H9 (cell line): ENCODE measurements at regions not wholly inside any gene's neighbourhood (a gene's known extent, or its start where the extent isn't known, plus 50 kb on each side); places are given as distances from the start of the nearest gene placed in this dataset.

ENCODE experiments used
- DNase-seq: peaks from one replicate; pipeline ENCODE4 v3.0.0-alpha.2; 2017
- H2AFZ ChIP-seq: one replicate; pipeline ENCODE4 v1.6.1; 2013; ENCODE audit warnings: mild to moderate bottlenecking, low read length, control low read depth, moderate library complexity
- H2AK5ac ChIP-seq: 2 replicates; pipeline ENCODE4 v1.6.1; 2013; ENCODE audit warnings: low read length, control low read depth, mixed read lengths; ENCODE audit not compliant: insufficient read length
- H2BK120ac ChIP-seq: one replicate; pipeline ENCODE4 v1.6.1; 2013; ENCODE audit warnings: low read depth, mild to moderate bottlenecking, low read length, control low read depth, inconsistent platforms; ENCODE audit not compliant: poor library complexity, severe bottlenecking
- H2BK12ac ChIP-seq: 2 replicates; pipeline ENCODE4 v1.6.1; 2013; ENCODE audit warnings: low read length, control low read depth, mixed read lengths, low read depth; ENCODE audit not compliant: insufficient read length
- H2BK15ac ChIP-seq: 2 replicates; pipeline ENCODE4 v1.6.1; 2013; ENCODE audit warnings: low read depth, low read length, control low read depth
- H2BK20ac ChIP-seq: one replicate; pipeline ENCODE4 v1.6.1; 2013; ENCODE audit warnings: low read depth, mild to moderate bottlenecking, low read length, control low read depth, inconsistent platforms; ENCODE audit not compliant: poor library complexity, severe bottlenecking
- H2BK5ac ChIP-seq: 2 replicates; pipeline ENCODE4 v1.6.1; 2013; ENCODE audit warnings: low read length, control low read depth, mixed read lengths; ENCODE audit not compliant: insufficient read length
- H3K14ac ChIP-seq: 2 replicates; pipeline ENCODE4 v1.6.1; 2013; ENCODE audit warnings: low read length, control low read depth; ENCODE audit not compliant: insufficient read depth
- H3K18ac ChIP-seq: 2 replicates; pipeline ENCODE4 v1.6.1; 2013; ENCODE audit warnings: low read depth, mild to moderate bottlenecking, mixed read lengths, low read length, control low read depth; ENCODE audit not compliant: insufficient read length
- H3K23ac ChIP-seq: 2 replicates; pipeline ENCODE4 v1.6.1; 2013; ENCODE audit warnings: low read length, control low read depth, mixed read lengths, low read depth; ENCODE audit not compliant: insufficient read length
- H3K23me2 ChIP-seq: 2 replicates; pipeline ENCODE4 v1.6.1; 2013; ENCODE audit warnings: low read depth, mild to moderate bottlenecking, mixed read lengths, low read length, control low read depth; ENCODE audit not compliant: insufficient read length, poor library complexity, severe bottlenecking
- H3K27ac ChIP-seq: 2 replicates; pipeline ENCODE4 v1.5.1; 2013; ENCODE audit warnings: low read length, control low read depth, mixed read lengths, low read depth; ENCODE audit not compliant: insufficient read length
- H3K27me3 ChIP-seq: 2 replicates; pipeline ENCODE4 v1.6.1; 2013; ENCODE audit warnings: low read length, control low read depth, inconsistent platforms; ENCODE audit not compliant: insufficient read depth
- H3K4ac ChIP-seq: 2 replicates; pipeline ENCODE4 v1.6.1; 2013; ENCODE audit warnings: low read depth, mild to moderate bottlenecking, control low read depth, inconsistent platforms, low read length, moderate library complexity
- H3K4me1 ChIP-seq: 2 replicates; pipeline ENCODE4 v1.6.1; 2013; ENCODE audit warnings: low read length, control low read depth, inconsistent platforms; ENCODE audit not compliant: insufficient read depth
- H3K4me2 ChIP-seq: 2 replicates; pipeline ENCODE4 v1.6.1; 2013; ENCODE audit warnings: low read length, control low read depth, mixed read lengths; ENCODE audit not compliant: insufficient read length, insufficient read depth
- H3K56ac ChIP-seq: 2 replicates; pipeline ENCODE4 v1.6.1; 2013; ENCODE audit warnings: low read depth, mild to moderate bottlenecking, mixed read lengths, low read length, control low read depth; ENCODE audit not compliant: insufficient read length
- H3K79me1 ChIP-seq: 2 replicates; pipeline ENCODE4 v1.6.1; 2013; ENCODE audit warnings: low read depth, mild to moderate bottlenecking, moderate library complexity, low read length, control low read depth, inconsistent platforms; ENCODE audit not compliant: insufficient read depth, poor library complexity, severe bottlenecking
- H3K79me2 ChIP-seq: 2 replicates; pipeline ENCODE4 v1.6.1; 2013; ENCODE audit warnings: low read length, control low read depth, inconsistent platforms; ENCODE audit not compliant: insufficient read depth
- H3K9ac ChIP-seq: 2 replicates; pipeline ENCODE4 v1.6.1; 2013; ENCODE audit warnings: low read length, control low read depth, mixed read lengths; ENCODE audit not compliant: insufficient read length; ENCODE audit errors: extremely low read depth
- H3K9me3 ChIP-seq: one replicate; pipeline ENCODE4 v1.6.1; 2013; ENCODE audit warnings: low read depth, low read length, inconsistent platforms; ENCODE audit not compliant: control insufficient read depth
- H3T11ph ChIP-seq: one replicate; pipeline ENCODE4 v1.6.1; 2013; ENCODE audit warnings: mild to moderate bottlenecking, low read length, control low read depth, inconsistent platforms
- H4K20me1 ChIP-seq: one replicate; pipeline ENCODE4 v1.6.1; 2013; ENCODE audit not compliant: control insufficient read depth, insufficient read length, insufficient read depth
- H4K5ac ChIP-seq: 2 replicates; pipeline ENCODE4 v1.6.1; 2013; ENCODE audit warnings: low read depth, mild to moderate bottlenecking, mixed read lengths, low read length, control low read depth; ENCODE audit not compliant: insufficient read length
- H4K8ac ChIP-seq: replicated peaks from 2 replicates; pipeline ENCODE4 v1.6.1; 2013; ENCODE audit warnings: low read length, control low read depth, mixed read lengths, low read depth; ENCODE audit not compliant: insufficient read length
- H4K91ac ChIP-seq: 2 replicates; pipeline ENCODE4 v1.6.1; 2013; ENCODE audit warnings: low read depth, mild to moderate bottlenecking, moderate library complexity, mixed read lengths, low read length, control low read depth; ENCODE audit not compliant: insufficient read length
- H3K27ac Mint-ChIP-seq, 3 experiments: 2 replicates in 2 of 3; 3 replicates in 1 of 3; pipeline ENCODE4 v1.8.0; 2020 to 2021; ENCODE audit warnings: mixed read lengths in 3 of 3, mild to moderate bottlenecking in 1 of 3, moderate library complexity in 1 of 3
- H3K27me3 Mint-ChIP-seq: 2 replicates; pipeline ENCODE4 v1.8.0; 2021; ENCODE audit warnings: low read depth, mild to moderate bottlenecking, moderate library complexity, mixed read lengths
- H3K36me3 Mint-ChIP-seq, 3 experiments: 2 replicates in 2 of 3; 3 replicates in 1 of 3; pipeline ENCODE4 v1.8.0; 2020 to 2021; ENCODE audit warnings: low read depth in 3 of 3, mixed read lengths in 3 of 3; ENCODE audit not compliant: insufficient read depth in 1 of 3
- H3K4me1 Mint-ChIP-seq, 2 experiments: 2 replicates each; pipeline ENCODE4 v1.8.0; 2020; ENCODE audit warnings: mixed read lengths in 2 of 2
- H3K4me3 Mint-ChIP-seq, 2 experiments: 2 replicates in 1 of 2; 3 replicates in 1 of 2; pipeline ENCODE4 v1.8.0; 2020 to 2021; ENCODE audit warnings: mild to moderate bottlenecking in 2 of 2, mixed read lengths in 2 of 2, moderate library complexity in 1 of 2
- H3K9me3 Mint-ChIP-seq, 2 experiments: 2 replicates in 1 of 2; 3 replicates in 1 of 2; pipeline ENCODE4 v1.8.0; 2020; ENCODE audit warnings: mild to moderate bottlenecking in 2 of 2, mixed read lengths in 2 of 2, moderate library complexity in 1 of 2
- CTCF ChIP-seq: fragments of 200-600 bp; sonication (generic); conservative IDR thresholded peaks from 3 replicates; pipeline ENCODE4 v1.8.0; 2021; ENCODE audit warnings: antibody characterized with exemption, mild to moderate bottlenecking
- WGBS: extraction: QIAGEN DNeasy Blood & Tissue Kit; methylation state at CpG from one replicate; pipeline ENCODE4 v1.1.7; 2013; ENCODE audit warnings: missing lambda C conversion rate, low lambda C conversion rate, mixed read lengths; ENCODE audit not compliant: insufficient read length; ENCODE audit errors: extremely low coverage; 5-methylcytosine and 5-hydroxymethylcytosine counted together

- Histone ChIP-seq H2BK120ac (no peak overlapping the region), H3K79me2 (no peaks in the 10 kb centered on the region), H4K91ac (no peak overlapping the region), H3K27ac (no peak overlapping the region), H3K9ac (no peak overlapping the region), H2AK5ac (no peak overlapping the region), H3K14ac (no peak overlapping the region), H4K8ac (no peak overlapping the region), H4K5ac (no peak overlapping the region), H2AFZ (no peak overlapping the region), H3K23me2 (peaks cover 1% of the 10 kb centered on the region), H3K56ac (no peak overlapping the region), H3K27me3 (0 out of 2 replicates have a peak, but pooled peaks cover 4% of the 10 kb centered on the region), H4K20me1 (no peaks in the 10 kb centered on the region), H3K4me1 (no peaks in the 10 kb centered on the region; the same call in 1 of the 2 replicates), H3K23ac (no peak overlapping the region), H2BK20ac (no peak overlapping the region), H2BK5ac (no peak overlapping the region), H2BK12ac (no peak overlapping the region), H3K9me3 (no peaks in the 10 kb centered on the region), H3K18ac (no peak overlapping the region), H3K4ac (no peak overlapping the region), H3K79me1 (no peaks in the 10 kb centered on the region), H3K4me2 (no peak overlapping the region), H3T11ph (no peak overlapping the region), H2BK15ac (no peak overlapping the region)
- Mint-ChIP-seq H3K27ac (no peak overlapping the region; a peak in 1 of 7 replicates), H3K9me3 (no peaks in the 10 kb centered on the region; a peak in 1 of 5 replicates), H3K27me3 (peaks cover under 1% of the 10 kb centered on the region; the same call in 1 of the 2 replicates), H3K4me3 (no peak overlapping the region), H3K4me1 (peaks cover 5 to 6% of the 10 kb centered on the region in 2 experiments), H3K36me3 (no peaks in the 10 kb centered on the region)
- peak; percentile 31; the same call in 1 of the 3 replicates for TF ChIP-seq CTCF
- DNase-seq: peak; percentile 67
- WGBS: no CpG with 5 or more reads among the region's 4 CpGs
These were observed 95.1 kb upstream of the PLET1 start for GRCh38 chr11:112355726-112356125.
